K562 (cell line): ENCODE measurements at regions not wholly inside any gene's neighbourhood (a gene's known extent, or its start where the extent isn't known, plus 50 kb on each side); places are given as distances from the start of the nearest gene placed in this dataset.

ENCODE experiments used
- BCOR ChIP-seq: fragments of 450-650 bp; IDR thresholded peaks from 2 replicates; pipeline ENCODE4 v1.6.1; 2016
- CBFA2T3 ChIP-seq: fragments of 450-650 bp; IDR thresholded peaks from 2 replicates; pipeline ENCODE4 v1.6.1; 2017
- FOS ChIP-seq: IDR thresholded peaks from 3 replicates; pipeline ENCODE4 v1.6.1; 2011; ENCODE audit not compliant: insufficient read length; ENCODE audit errors: extremely low read depth
- FUS ChIP-seq: fragments of 200-400 bp; formaldehyde crosslinking; optimal IDR thresholded peaks from 2 replicates; pipeline ENCODE3; 2017; ENCODE audit warnings: low read depth, low read length
- HMBOX1 ChIP-seq: sonication (generic); IDR thresholded peaks from 2 replicates; pipeline ENCODE4 v1.6.1; 2016
- NFYB ChIP-seq: IDR thresholded peaks from 2 replicates; pipeline ENCODE4 v1.6.1; 2011; ENCODE audit warnings: mild to moderate bottlenecking, moderate library complexity; ENCODE audit not compliant: insufficient read length; ENCODE audit errors: extremely low read depth
- RBFOX2 ChIP-seq: fragments of 200-400 bp; formaldehyde crosslinking; IDR thresholded peaks from 2 replicates; pipeline ENCODE4 v1.6.1; 2017; ENCODE audit warnings: low read depth, mild to moderate bottlenecking, low read length, moderate library complexity
- YY1 ChIP-seq, 3 experiments: IDR thresholded peaks; 2 replicates each; pipeline ENCODE4 v1.6.1; 2011; ENCODE audit warnings: low read length in 2 of 3, mild to moderate bottlenecking in 2 of 3, moderate library complexity in 2 of 3, borderline replicate concordance in 1 of 3, control low read depth in 1 of 3, low read depth in 1 of 3; ENCODE audit not compliant: insufficient read depth in 3 of 3, insufficient replicate concordance in 2 of 3, control insufficient read depth in 1 of 3, insufficient read length in 1 of 3; ENCODE audit errors: extremely low read depth in 1 of 3
- ZBTB7A ChIP-seq: IDR thresholded peaks from 2 replicates; pipeline ENCODE4 v1.6.1; 2011; ENCODE audit warnings: low read depth, mild to moderate bottlenecking, low read length, moderate library complexity, borderline replicate concordance; ENCODE audit not compliant: control insufficient read depth
- ZNF124 ChIP-seq: sonication (generic); formaldehyde crosslinking; IDR thresholded peaks from 2 replicates; pipeline ENCODE4 v1.8.1; 2022; ENCODE audit warnings: missing genetic modification reagents
- ZNF445 ChIP-seq: fragments of 250-450 bp; sonication (Bioruptor Pico); IDR thresholded peaks from 2 replicates; pipeline ENCODE4 v1.4.0; 2020; ENCODE audit warnings: low read depth, mild to moderate bottlenecking, moderate library complexity
- ZNF511 ChIP-seq: sonication (generic); formaldehyde crosslinking; IDR thresholded peaks from 2 replicates; pipeline ENCODE4 v1.8.0; 2022; ENCODE audit warnings: mild to moderate bottlenecking, missing genetic modification reagents

- no peak for TF ChIP-seq ZNF124
- no peak for TF ChIP-seq ZNF511
- TF ChIP-seq NFYB: no peak
- TF ChIP-seq CBFA2T3: no peak
- peak; percentile 34; the same call in 1 of the 2 replicates for TF ChIP-seq RBFOX2
- no peak for TF ChIP-seq FOS
- TF ChIP-seq YY1 (IDR thresholded peaks at IDR 0.05; ENCODE audit: borderline replicate concordance in 1 of 3, control insufficient read depth in 1 of 3, extremely low read depth in 1 of 3, insufficient read depth in 3 of 3, insufficient read length in 1 of 3, insufficient replicate concordance in 2 of 3, low read depth in 1 of 3, low read length in 2 of 3): peak in 1 of 3 experiments; percentile 28
- no peak for TF ChIP-seq ZNF445 (CRISPR knock-in tag)
- TF ChIP-seq BCOR: no peak
- TF ChIP-seq ZBTB7A: peak; percentile 74; the same call in 1 of the 2 replicates
- no peak for TF ChIP-seq HMBOX1
- no peak for TF ChIP-seq FUS
- TF ChIP-seq, all 486 proteins: peak for 4
Measured at GRCh38 chr12:34289431-34290380, 267.4 kb downstream of the ALG10 start (continued).
